GM12878 (cell line): ENCODE measurements at regions not wholly inside any gene's neighbourhood (a gene's known extent, or its start where the extent isn't known, plus 50 kb on each side); places are given as distances from the start of the nearest gene placed in this dataset.

Experiments used
- CHD2 ChIP-seq: IDR thresholded peaks from 2 replicates; pipeline ENCODE4 v1.6.1; 2011; ENCODE audit warnings: low read depth, low read length, improper control_type of control experiment, borderline replicate concordance
- CTCF ChIP-seq, 3 experiments: IDR thresholded peaks in 2 of 3; conservative IDR thresholded peaks in 1 of 3; 2 replicates each; pipeline ENCODE4 v1.5.1; 2011; ENCODE audit warnings: low read depth in 3 of 3, low read length in 3 of 3, mild to moderate bottlenecking in 3 of 3, control low read depth in 2 of 3, moderate library complexity in 2 of 3, inconsistent platforms in 1 of 3, mixed read lengths in 1 of 3; ENCODE audit not compliant: control insufficient read depth in 2 of 3, insufficient read depth in 1 of 3; ENCODE audit errors: extremely low read depth in 1 of 3
- MXI1 ChIP-seq: fragments of 150-350 bp; IDR thresholded peaks from 2 replicates; pipeline ENCODE4 v1.6.1; 2011; ENCODE audit warnings: low read depth, mild to moderate bottlenecking, inconsistent platforms, low read length, improper control_type of control experiment
- MYC ChIP-seq: IDR thresholded peaks from 2 replicates; pipeline ENCODE4 v1.6.1; 2011; ENCODE audit warnings: mild to moderate bottlenecking, low read length, moderate library complexity, inconsistent platforms; ENCODE audit not compliant: insufficient read depth, insufficient replicate concordance, insufficient read length, severe bottlenecking
- NFYB ChIP-seq: IDR thresholded peaks from 2 replicates; pipeline ENCODE4 v1.6.1; 2011; ENCODE audit warnings: low read depth, mild to moderate bottlenecking, low read length, improper control_type of control experiment, moderate library complexity; ENCODE audit not compliant: insufficient read depth
- POLR2A ChIP-seq: IDR thresholded peaks from 2 replicates; pipeline ENCODE4 v1.6.1; 2011; ENCODE audit warnings: low read depth, mild to moderate bottlenecking, low read length
- SIX5 ChIP-seq: IDR thresholded peaks from 2 replicates; pipeline ENCODE4 v1.6.1; 2011; ENCODE audit warnings: mild to moderate bottlenecking, low read depth, low read length, moderate library complexity; ENCODE audit not compliant: severe bottlenecking
- SREBF2 ChIP-seq: IDR thresholded peaks from 2 replicates; pipeline ENCODE4 v1.6.1; 2012; ENCODE audit warnings: mild to moderate bottlenecking, low read length
- SRF ChIP-seq, 2 experiments: IDR thresholded peaks; 2 replicates each; pipeline ENCODE4 v1.6.1; 2011; ENCODE audit warnings: low read depth in 2 of 2, low read length in 2 of 2, mild to moderate bottlenecking in 1 of 2, moderate library complexity in 1 of 2
- STAT1 ChIP-seq: fragments of 450-650 bp; conservative IDR thresholded peaks from 2 replicates; pipeline ENCODE4 v1.6.1; 2014; ENCODE audit warnings: antibody characterized with exemption, mild to moderate bottlenecking
- SUZ12 ChIP-seq: fragments of 200-600 bp; sonication (generic); IDR thresholded peaks from one replicate; pipeline ENCODE4 v1.6.1; 2018; ENCODE audit warnings: antibody characterized with exemption, mild to moderate bottlenecking; ENCODE audit not compliant: unreplicated experiment
- TAF1 ChIP-seq: IDR thresholded peaks from 2 replicates; pipeline ENCODE4 v1.6.1; 2011; ENCODE audit warnings: mild to moderate bottlenecking, low read depth, low read length, borderline replicate concordance
- TCF3 ChIP-seq: IDR thresholded peaks from 2 replicates; pipeline ENCODE4 v1.6.1; 2012; ENCODE audit warnings: low read depth, mild to moderate bottlenecking, low read length, borderline replicate concordance; ENCODE audit not compliant: insufficient read depth

GRCh38 chr12:84772281-84772680, 140.3 kb downstream of the SLC6A15 start:
- TF ChIP-seq SUZ12 (no peak), CTCF (IDR thresholded peaks at IDR 0.05 in 2 of 3, conservative IDR thresholded peaks at IDR 0.05 in 1 of 3; ENCODE audit: control insufficient read depth in 2 of 3, extremely low read depth in 1 of 3, insufficient read depth in 1 of 3, low read depth in 3 of 3, low read length in 3 of 3) (no peak), CHD2 (no peak), TCF3 (no peak), MXI1 (no peak), POLR2A (no peak), MYC (no peak), SRF (IDR thresholded peaks at IDR 0.05; ENCODE audit: low read depth in 2 of 2, low read length in 2 of 2) (no peak), NFYB (no peak), SREBF2 (no peak), TAF1 (no peak), SIX5 (no peak), STAT1 (no peak)
